Colon (tissue), 2 donors: ENCODE measurements at regions not wholly inside any gene's neighbourhood (a gene's known extent, or its start where the extent isn't known, plus 50 kb on each side); places are given as distances from the start of the nearest gene placed in this dataset.
"Not testable (repeated sequence)": the region's sequence is repeated elsewhere in the genome, so short reads cannot be mapped to it uniquely, and the experiment has no call there.

Source experiments
- FAIRE-seq: peaks from 2 replicates; lab custom pipeline; 2012; peaks lifted over from hg19 to GRCh38; lab: Jason Lieb, UNC
- donor health status: control.
- donor health status: control.

DNA sequence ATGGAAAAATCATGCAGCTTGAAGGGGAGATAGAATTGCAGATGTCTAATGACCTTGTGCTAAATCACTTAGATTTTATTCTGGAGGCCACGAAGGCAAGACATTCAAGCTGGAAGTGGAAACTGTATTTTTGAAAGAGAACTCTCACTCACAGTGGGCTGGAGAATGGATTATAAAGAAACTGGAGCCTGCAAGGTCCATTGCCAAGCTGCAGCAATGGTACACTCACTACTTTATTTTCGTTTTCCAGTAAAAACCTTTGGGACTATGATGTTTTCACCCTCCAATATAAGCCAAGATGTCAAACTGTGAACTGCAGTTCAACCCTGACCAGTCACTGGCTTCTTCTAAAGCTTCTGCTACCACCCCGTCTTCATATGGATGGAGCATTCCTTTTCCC is 62.0 kb downstream of the SKIDA1 start:
- no peak for FAIRE-seq

DNA sequence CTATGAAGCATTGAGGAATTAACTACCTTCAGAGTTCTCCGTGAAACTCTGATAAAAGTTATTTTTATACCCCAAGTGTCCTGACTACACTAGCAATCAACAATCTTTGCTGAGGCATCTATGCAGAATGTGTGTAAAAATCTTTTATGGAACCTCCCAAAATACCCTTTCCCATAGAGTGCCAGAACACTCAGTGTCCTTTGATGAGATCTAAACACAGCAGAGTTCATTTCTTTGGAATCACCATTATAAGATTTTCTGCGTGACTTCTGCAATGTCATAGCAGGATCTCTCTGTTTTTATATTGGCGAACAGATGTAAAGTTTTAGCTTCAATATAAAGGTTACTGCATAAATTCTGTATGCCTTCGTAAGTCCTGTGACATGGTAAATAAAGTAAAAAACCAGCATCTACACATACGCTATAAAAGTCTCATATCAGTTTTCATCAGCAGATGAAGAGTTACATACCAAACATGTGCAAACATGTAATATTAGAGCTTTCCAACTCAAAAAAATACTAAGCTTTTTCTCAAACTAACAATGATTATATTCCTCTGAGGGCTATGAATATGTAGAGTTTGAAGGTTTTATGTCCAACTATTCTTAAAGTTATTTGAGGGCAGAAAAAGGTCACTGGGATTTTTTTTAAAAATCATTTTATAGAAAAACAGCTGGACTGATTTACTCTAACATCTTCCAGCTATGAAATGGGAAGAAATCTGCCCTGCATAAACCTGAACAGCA is 67.2 kb downstream of the SKIDA1 start:
- no peak for FAIRE-seq

DNA sequence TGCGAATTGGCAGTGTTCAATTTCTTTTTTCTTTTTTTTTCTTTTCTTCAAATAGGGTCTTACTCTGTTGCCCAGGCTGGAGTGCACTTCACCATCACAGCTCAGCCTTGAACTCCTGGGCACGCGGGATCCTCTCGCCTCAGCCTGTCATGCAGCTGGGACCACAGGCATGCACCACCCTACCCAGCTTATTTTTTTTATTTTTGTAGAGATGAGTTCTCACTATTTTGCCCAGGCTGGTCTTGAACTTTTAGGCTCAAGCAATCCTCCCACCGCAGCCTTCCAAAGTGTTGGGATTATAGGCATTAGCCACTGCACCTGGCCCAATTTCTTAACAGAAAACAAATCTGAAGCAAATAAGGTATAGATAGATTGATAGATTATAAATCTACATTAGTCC is 69.3 kb downstream of the SKIDA1 start:
- no peak for FAIRE-seq

DNA sequence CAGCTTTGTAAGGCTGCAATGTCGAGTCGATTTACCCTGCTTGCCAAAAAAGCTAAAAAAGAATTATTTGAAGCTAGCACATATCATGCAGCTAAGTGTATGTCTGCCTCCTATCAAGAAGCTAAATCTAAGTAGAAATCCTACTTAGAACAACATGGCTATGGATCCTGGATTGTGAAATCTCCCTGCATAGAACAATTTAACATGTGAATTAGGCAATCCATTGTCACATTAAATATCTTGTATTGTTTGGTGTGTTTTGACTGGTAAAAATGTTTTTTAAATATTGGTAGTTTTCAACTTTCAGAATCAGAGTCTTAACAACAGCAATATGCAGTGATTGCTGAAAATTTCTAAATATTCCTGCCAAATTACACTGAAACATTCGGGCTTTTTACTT is 73.3 kb downstream of the SKIDA1 start:
- no peak for FAIRE-seq

DNA sequence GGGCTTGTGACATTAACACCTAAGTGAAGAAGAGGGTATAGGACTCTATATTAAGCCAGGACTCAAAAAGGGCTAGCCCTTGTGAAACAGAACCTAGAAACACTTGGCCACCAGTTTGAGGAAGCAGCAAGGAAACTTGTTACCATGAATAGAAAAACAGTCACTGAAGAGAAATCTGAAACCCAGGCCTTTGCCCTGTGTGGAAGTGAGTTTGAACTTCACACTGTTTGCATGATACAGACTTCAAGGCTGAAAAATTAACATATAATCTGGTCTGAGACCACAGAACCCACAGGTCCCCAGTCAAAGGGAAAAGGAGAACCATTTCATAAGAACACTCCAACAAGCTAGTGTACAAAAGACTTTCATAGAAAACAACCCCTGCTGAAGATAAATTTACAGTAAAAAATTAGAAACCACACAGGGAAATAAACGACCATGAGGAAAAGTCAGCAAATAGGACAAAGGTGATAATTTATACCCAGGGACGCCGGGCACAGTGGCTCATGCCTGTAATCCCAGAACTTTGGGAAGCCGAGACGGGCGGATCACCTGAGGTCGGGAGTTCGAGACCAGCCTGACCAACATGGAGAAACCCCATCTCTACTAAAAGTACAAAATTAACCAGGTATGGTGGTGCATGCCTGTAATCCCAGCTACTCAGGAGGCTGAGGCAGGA is 76.1 kb downstream of the SKIDA1 start:
- no peak for FAIRE-seq

DNA sequence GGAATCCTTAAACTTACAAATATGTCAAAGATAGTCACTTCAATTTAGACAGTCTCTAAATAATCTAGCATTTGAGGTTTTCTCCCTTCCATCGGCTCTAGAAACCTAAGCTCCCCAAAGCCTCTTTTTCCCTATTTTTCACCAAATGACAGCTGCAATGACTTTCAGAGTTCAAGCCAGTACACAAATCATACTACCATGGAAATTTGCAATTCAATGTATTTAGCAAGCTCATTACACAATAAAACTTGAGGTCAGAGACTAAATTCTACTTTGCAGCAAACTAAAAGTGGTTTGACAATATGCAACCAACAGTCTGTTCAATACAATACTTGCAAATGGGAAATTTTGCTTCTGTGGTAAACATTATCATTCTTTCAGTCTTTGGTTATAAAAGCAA is 80.3 kb downstream of the SKIDA1 start:
- no peak for FAIRE-seq

DNA sequence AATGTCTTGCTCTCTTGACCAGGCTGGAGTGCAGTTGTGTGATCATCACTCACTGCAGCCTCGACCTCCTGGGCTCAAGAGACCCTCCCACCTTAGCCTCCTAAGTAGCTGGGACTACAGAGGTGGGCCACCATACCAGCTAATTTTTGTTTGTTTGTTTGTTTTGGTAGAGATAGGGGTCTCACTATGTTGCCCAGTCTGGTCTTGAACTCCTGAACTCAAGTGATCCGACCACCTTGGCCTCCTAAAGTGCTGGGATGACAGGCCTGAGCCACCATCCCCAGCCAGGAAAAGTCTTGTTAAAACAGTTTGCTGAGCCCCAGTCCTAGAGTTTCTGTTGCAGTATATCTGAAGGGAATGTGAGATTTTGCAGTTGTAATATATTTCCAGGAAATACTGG is 83.9 kb downstream of the SKIDA1 start:
- no peak for FAIRE-seq

DNA sequence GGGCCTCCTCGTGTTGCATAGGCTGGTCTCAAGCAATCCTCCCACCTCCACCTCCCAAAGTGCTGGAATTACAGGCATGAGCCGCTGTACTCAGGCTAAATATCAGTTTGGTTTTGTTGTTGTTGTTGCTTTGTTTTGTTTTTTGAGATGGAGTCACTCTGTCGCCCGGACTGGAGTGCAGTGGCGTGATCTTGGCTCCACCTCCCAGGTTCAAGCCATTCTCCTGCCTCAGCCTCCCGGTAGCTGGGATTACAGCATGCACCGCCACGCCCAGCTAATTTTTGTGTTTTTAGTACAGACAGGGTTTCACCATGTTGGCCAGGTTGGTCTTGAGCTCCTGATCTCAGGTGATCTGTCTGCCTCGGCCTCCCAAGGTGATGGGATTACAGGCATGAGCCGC is 86.6 kb downstream of the SKIDA1 start:
- FAIRE-seq: not testable (repeated sequence)

DNA sequence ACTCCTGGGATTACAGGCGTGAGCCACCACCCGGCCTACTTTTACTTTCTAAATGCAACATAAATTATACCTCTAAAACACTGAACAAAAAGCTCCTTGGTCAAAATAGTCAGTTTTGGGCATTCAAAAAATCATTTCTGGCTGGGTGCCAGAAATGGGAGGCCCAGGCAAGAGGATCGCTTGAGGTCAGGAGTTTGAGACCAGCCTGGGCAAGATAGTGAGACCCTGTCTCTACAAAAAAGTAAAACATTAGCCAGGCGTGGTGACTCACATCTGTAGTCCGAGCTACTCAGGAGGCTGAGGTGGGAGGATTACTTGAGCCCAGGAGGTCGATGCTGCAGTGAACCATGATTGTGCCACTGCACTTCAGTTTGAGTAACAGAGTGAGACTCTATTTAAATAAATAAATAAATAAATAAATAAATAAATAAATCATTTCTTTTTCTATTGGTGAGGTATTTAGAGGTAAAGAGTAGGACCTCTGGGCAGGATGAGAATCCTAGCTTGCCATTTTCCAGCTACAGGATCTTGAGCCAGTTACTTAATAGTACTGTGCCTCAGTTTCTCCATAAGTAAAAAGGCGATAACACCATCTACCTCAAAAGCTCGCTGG is 87.6 kb downstream of the SKIDA1 start:
- no peak for FAIRE-seq

DNA sequence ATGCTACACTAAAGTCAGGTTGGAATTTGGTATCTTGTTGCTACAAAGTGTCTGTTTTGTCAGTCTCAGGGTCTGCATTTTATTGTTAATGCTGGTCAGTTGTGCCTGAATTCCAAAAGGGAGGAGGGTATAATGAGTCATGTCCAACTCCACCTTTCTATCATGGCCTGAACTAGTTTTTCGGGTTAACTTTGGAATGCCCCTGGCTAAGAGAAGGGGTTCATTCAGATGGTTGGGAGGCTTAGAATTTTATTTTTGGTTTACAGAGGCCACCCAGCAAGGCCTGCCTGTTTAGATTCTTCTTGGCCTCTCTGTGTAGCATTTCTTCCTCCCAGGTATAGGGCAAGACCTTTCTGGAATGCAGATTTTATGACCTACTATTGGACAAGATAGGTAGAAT is 93.2 kb downstream of the SKIDA1 start:
- FAIRE-seq: no peak

DNA sequence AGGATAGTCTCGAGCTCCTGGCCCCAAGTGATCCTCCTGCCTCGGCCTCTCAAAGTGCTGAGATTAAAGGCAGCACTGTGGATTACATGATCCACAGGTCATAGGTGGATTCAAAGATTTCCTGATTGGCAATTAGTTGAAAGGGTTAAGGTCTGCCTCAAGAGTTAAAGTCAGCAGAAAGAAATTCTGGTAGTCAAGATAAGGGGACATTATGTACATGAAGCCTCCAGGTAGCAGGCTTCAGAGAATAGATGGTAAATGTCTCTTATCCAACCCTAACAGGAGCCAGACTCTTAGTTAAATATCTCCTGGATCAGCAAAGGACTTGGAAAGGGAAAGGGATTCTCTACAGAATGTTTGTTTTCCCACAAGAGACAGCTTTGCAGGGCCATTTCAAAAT is 93.7 kb downstream of the SKIDA1 start:
- no peak for FAIRE-seq

DNA sequence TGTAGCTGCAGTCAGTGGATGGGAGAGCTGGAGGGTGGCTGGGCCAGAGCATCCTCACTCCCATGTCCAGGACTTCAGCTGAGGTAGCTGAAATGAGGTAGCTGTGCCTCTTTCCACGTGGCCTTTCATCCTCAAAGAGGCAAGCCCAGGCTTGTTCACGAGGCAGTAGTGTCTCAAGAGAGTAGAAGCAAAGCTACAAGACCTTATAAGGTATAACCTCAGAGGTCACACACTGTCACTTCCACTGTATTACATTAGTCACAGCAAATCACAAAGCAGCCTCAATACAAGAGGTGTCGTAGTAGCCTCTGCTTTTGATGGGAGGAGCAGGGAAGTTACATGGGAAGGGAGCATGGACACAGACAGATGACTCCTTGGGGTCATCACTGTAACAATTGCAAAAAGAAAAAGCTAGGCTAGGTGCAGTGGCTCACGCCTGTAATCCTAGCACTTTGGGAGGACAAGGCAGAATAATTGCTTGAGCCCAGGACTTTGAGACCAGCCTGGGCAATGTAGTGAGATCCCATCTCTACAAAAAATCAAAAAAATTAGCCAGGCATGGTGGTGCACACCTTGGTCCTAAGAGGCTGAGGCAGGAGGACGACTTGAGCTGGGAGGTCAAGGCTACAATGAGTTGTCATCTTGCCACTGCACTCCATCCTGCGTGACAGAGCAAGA is 97.5 kb downstream of the SKIDA1 start:
- no peak for FAIRE-seq

DNA sequence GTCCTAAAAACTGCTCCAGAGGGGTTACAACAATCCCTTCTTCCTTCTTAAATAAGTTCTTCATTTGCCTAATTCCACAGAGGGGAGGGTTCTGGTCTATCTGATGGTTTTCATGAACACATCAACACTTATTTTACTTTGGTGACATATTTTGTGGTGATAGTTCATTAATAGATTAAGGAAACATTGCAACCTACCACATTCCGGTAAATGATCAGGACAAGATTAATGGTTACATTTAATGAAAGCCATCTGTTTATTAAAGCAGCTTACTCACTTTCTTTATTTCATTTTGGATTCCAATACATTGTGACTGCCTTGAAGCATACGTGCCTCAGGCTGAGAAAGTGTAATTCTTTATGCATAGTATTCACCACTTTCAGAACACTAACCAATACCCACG is 101.0 kb downstream of the SKIDA1 start:
- FAIRE-seq: no peak

DNA sequence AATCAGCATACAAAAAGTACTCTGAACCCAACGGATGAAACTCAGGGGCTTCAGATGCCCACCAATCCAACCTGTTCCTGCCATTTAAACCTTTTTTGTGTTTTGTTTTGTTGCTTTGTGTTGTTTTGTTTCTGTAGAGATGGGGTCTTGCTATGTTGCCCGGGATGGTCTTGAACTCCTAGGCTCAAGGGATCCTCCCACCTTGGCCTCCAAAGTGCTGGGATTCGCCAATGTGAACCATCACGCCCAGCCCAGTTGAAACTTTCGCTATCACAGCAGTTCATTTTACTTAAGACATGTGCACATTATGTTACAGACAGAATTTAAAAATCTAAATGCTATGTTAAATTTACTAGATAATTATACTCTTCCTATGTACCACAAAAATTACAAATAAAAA is 101.6 kb downstream of the SKIDA1 start:
- no peak for FAIRE-seq

DNA sequence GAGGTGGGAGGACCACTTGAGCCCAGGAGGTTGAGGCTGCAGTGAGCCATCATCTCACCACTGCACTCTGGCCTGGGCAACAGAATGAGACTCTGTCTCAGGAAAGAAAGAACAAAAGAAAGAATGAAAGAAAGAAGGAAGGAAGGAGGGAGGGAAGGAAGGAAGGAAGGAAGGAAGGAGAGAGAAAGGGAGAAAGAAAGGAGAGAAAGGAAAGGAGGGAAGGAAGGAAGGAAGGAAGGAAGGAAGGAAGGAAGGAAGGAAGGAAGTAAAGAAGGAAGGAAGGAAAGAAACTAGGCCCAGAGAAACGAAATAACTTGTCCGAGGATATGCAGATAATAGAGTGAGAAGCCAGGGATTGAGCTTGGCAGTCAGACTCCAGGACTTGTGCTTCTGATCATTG is 102.1 kb downstream of the SKIDA1 start:
- no peak for FAIRE-seq

DNA sequence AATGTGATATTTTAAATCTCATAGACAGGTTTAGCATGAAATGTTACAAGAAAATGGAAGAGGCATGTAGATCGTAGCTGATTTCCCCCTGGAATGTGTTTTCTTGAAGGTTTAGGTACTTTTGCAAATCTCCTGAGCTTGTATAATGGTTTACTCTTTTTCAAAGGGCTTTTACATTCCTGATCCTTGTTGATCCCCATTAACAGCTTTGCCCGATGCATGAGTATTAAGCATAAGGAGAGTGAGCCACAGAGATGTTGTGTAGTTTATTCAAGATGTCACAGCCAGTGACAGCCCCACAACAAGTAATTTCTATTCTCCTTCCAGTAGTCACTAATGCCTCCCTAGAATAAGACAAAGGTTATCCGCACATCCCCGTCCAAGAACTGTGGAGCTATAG is 103.7 kb downstream of the SKIDA1 start:
- no peak for FAIRE-seq

DNA sequence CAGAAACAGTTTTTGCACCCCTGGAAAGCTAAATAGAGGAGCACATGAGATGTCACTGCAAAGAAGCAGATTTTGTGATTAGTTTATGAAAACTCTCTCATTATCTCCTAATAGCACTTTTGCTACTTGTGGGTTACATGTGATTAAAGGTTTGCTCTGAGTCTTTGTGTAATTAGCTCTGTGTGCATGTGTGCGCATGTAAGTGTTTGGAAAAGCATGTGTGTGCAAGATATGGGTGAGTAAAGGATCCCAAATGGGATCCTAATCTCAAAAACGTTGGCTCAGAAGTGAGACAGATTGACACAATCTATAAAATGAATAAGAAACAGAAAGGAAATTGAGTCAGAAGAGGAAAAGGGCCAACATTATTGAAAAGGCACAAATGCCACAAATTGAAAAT is 104.5 kb downstream of the SKIDA1 start:
- no peak for FAIRE-seq

DNA sequence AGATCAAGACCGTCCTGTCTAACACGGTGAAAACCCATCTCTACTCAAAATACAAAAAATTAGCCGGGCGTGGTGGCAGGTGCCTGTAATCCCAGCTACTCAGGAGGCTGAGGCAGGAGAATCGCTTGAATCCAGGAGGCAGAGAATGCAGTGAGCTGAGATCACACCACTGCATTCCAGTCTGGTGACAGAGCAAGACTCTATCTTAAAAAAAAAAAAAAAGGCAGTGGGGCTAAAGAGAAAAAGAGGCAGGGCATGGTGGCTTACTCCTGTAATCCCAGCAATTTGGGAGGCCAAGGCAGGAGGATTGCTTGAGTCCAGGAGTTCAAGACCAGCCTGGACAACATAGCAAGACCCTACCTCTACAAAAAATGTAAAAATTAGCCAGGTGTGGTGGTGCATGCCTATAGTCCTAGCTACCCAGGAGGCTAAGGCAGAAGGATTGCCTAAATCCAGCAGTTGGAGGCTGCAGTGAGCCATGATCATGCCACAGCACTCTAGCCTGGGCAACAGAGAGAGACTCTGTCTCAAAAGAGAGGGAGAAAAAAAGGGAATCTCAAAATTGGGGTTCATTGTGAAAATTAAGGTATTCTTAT is 106.4 kb downstream of the SKIDA1 start:
- FAIRE-seq: not testable (repeated sequence)

DNA sequence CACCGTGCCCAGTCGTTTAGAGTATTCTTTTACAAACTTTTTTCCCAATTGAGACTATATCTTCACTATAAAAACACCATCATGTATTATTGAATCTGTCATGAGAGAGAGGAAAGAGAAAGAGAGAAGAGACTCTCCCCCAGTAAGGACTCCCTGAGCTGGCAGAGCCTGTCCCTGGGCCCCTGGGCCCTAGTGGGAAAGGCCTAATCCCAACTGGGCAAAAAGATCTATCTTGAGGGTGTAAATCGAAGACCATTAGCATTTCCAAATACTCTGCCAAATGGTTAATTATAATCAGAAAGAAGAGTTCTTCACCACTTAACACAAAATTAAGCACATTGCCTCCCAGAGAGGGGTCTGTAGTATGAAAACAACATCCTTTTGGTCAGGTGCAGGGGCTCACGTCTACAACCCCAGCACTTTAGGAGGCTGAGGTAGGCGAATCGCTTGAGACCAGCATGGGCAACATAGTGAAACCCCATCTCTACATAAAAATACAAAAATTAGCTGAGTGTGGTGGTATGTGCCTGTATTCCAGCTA is 108.2 kb downstream of the SKIDA1 start:
- FAIRE-seq: no peak

DNA sequence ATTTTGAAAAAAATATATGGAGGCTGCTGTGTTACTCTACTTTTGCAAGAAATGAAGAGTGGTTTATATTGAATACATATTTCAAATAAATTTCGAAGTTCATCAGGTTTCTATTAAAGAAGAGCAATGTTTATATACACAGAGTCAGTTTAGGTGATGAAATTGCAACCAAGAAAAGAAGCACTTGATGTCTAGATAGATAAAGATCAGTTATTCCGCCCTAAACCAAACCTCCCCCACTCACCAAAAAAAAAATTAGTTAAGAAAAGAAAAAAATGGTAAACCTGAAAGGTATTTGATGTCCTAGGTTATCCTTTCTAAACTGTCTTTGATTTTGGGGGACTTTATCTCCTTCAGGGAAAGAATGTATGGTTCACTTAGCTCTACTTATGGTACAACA is 111.8 kb downstream of the SKIDA1 start:
- FAIRE-seq: no peak

DNA sequence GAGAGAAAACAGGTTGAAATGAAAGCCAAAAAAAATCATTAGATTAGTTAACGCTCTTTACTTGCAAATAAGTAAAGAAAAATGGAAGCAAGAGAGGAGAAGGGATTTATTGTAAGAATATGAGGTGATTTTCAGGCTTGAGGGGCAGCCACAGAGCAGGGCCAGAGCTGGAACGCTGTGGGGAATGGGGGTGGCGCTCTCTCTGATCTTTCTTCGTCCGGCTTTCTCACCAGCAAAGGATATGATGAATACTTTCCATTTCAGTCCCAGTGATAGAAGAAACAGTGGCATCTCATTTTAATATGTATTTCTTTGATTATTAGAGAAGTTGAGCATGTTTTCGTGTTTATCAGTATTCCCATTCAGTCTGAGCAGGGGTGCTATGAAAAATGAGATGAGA is 112.2 kb downstream of the SKIDA1 start:
- FAIRE-seq: no peak

DNA sequence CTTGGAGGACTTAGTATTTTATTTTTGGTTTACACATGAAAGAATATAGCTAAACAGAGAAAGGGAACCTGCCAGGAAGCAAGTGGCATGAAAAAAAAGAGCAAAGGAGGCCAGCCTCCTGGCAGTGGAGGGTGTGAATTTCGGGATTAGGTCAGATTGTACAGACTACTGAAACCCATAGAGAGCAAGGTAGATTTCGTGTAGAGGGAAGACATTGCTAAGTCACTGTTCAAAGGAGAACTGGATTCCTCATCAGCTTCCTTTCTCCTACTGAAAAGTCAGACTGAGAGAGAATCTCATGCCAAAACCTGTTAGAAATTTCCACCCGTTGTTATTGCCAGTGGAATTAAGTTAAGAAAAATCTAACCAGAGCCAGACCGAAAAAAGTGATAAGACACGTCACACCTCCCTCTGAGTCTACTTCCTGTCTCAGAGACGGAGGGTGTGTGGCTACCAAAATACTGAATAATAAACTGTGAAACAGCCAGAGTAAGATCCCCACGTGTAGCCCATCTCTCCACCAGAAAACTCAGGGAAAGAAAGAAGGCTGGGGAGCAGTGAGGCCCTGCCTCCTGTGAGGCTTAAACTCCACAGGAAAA is 118.8 kb downstream of the SKIDA1 start:
- FAIRE-seq: no peak
